ENCODE measurements at regions not wholly inside any gene's neighbourhood (a gene's known extent, or its start where the extent isn't known, plus 50 kb on each side); places are given as distances from the start of the nearest gene placed in this dataset.

DNA sequence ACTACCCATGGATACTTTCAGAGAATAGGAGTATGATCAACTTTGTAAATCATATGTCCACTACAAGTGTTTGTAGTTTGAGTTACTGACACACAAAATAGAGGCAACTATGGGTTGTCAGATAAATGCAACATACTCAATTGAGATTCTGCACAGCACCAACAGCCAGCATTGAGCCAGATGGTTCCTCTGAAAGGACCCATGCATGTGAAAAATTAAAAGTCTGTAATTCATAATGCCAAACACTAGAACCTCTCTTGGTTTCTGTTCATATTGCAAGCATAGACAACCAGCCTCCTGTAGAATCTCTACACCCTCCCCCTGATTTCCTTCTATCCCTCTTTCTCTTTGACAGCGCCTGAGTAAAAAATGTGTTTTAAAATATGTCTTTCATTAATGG lies 831.0 kb downstream of the C12orf50 start:
- no peak overlapping the region for H2BK5ac ChIP-seq (ENCODE audit: insufficient read length, low read length)

More for the DNA sequence above, 831.0 kb downstream of the C12orf50 start:
- Histone ChIP-seq H3K56ac (ENCODE audit: insufficient read length, low read depth, low read length) (no peak overlapping the region), H2BK15ac (ENCODE audit: low read depth, low read length) (no peak overlapping the region), H3K79me2 (ENCODE audit: insufficient read depth, low read length) (no peaks in the 10 kb centered on the region), H4K91ac (ENCODE audit: insufficient read length, low read depth, low read length) (no peak overlapping the region), H3K9me3 (ENCODE audit: control insufficient read depth, low read depth, low read length) (no peaks in the 10 kb centered on the region), H3K18ac (ENCODE audit: insufficient read length, low read depth, low read length) (no peak overlapping the region), H2BK20ac (ENCODE audit: low read depth, low read length, poor library complexity, severe bottlenecking) (no peak overlapping the region), H3K4me1 (ENCODE audit: insufficient read depth, low read length) (no peaks in the 10 kb centered on the region), H3K23me2 (ENCODE audit: insufficient read length, low read depth, low read length, poor library complexity, severe bottlenecking) (no peaks in the 10 kb centered on the region), H3K27me3 (ENCODE audit: insufficient read depth, low read length) (no peaks in the 10 kb centered on the region), H4K8ac (replicated peaks; ENCODE audit: insufficient read length, low read depth, low read length) (no peak overlapping the region), H2BK12ac (ENCODE audit: insufficient read length, low read depth, low read length) (no peak overlapping the region), H3T11ph (ENCODE audit: low read length) (no peak overlapping the region), H3K27ac (ENCODE audit: insufficient read length, low read depth, low read length) (no peak overlapping the region), H3K4ac (ENCODE audit: low read depth, low read length) (no peak overlapping the region), H3K23ac (ENCODE audit: insufficient read length, low read depth, low read length) (no peak overlapping the region), H4K20me1 (ENCODE audit: control insufficient read depth, insufficient read depth, insufficient read length) (no peaks in the 10 kb centered on the region), H3K9ac (ENCODE audit: extremely low read depth, insufficient read length, low read length) (no peak overlapping the region), H4K5ac (ENCODE audit: insufficient read length, low read depth, low read length) (no peak overlapping the region), H3K79me1 (ENCODE audit: insufficient read depth, low read depth, low read length, poor library complexity, severe bottlenecking) (no peaks in the 10 kb centered on the region), H2AFZ (ENCODE audit: low read length) (no peak overlapping the region), H2AK5ac (ENCODE audit: insufficient read length, low read length) (no peak overlapping the region), H3K14ac (ENCODE audit: insufficient read depth, low read length) (no peak overlapping the region), H3K4me2 (ENCODE audit: insufficient read depth, insufficient read length, low read length) (no peak overlapping the region), H2BK120ac (ENCODE audit: low read depth, low read length, poor library complexity, severe bottlenecking) (no peak overlapping the region)
- Mint-ChIP-seq H3K4me1 (0 out of 4 replicates have a peak, but pooled peaks cover 0 to 2% of the 10 kb centered on the region in 2 experiments), H3K27ac (no peak overlapping the region), H3K4me3 (no peak overlapping the region), H3K9me3 (no peaks in the 10 kb centered on the region), H3K36me3 (ENCODE audit: insufficient read depth in 1 of 3, low read depth in 3 of 3) (no peaks in the 10 kb centered on the region), H3K27me3 (ENCODE audit: low read depth) (no peaks in the 10 kb centered on the region)
- no CpG with 5 or more reads among the region's 1 CpG for WGBS (ENCODE audit: extremely low coverage, insufficient read length, low lambda C conversion rate)
- no peak for DNase-seq
- TF ChIP-seq, protein P1, sequence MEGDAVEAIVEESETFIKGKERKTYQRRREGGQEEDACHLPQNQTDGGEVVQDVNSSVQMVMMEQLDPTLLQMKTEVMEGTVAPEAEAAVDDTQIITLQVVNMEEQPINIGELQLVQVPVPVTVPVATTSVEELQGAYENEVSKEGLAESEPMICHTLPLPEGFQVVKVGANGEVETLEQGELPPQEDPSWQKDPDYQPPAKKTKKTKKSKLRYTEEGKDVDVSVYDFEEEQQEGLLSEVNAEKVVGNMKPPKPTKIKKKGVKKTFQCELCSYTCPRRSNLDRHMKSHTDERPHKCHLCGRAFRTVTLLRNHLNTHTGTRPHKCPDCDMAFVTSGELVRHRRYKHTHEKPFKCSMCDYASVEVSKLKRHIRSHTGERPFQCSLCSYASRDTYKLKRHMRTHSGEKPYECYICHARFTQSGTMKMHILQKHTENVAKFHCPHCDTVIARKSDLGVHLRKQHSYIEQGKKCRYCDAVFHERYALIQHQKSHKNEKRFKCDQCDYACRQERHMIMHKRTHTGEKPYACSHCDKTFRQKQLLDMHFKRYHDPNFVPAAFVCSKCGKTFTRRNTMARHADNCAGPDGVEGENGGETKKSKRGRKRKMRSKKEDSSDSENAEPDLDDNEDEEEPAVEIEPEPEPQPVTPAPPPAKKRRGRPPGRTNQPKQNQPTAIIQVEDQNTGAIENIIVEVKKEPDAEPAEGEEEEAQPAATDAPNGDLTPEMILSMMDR (conservative IDR thresholded peaks at IDR 0.05), result no peak
